Astrocyte (in vitro differentiated cells and primary cell): ENCODE measurements at regions not wholly inside any gene's neighbourhood (a gene's known extent, or its start where the extent isn't known, plus 50 kb on each side); places are given as distances from the start of the nearest gene placed in this dataset.

ENCODE experiments used
- DNase-seq: peaks from one replicate; pipeline ENCODE4 v3.0.0-alpha.2; 2010; ENCODE audit warnings: low read depth
- FAIRE-seq: peaks from 2 replicates; lab custom pipeline; 2011; peaks lifted over from hg19 to GRCh38; lab: Jason Lieb, UNC
- H2AFZ ChIP-seq: 2 replicates; pipeline ENCODE4 v1.6.0; 2012; ENCODE audit warnings: low read depth, low read length, inconsistent platforms
- H3K27ac ChIP-seq: 2 replicates; pipeline ENCODE4 v1.5.1; 2011; ENCODE audit warnings: low read depth, low read length, inconsistent platforms
- H3K27me3 ChIP-seq: 2 replicates; pipeline ENCODE4 v1.6.0; 2011; ENCODE audit warnings: low read length, inconsistent platforms; ENCODE audit not compliant: insufficient read depth
- H3K36me3 ChIP-seq: 2 replicates; pipeline ENCODE4 v1.5.1; 2011; ENCODE audit warnings: low read length, inconsistent platforms; ENCODE audit not compliant: insufficient read depth
- H3K4me1 ChIP-seq: 2 replicates; pipeline ENCODE4 v1.5.1; 2011; ENCODE audit warnings: low read length, inconsistent platforms; ENCODE audit not compliant: insufficient read depth
- H3K4me2 ChIP-seq: 2 replicates; pipeline ENCODE4 v1.6.0; 2012; ENCODE audit warnings: low read length, inconsistent platforms
- H3K4me3 ChIP-seq: 2 replicates; pipeline ENCODE4 v1.5.1; 2011; ENCODE audit warnings: low read depth, mild to moderate bottlenecking, low read length, inconsistent platforms; ENCODE audit not compliant: insufficient read depth
- H3K79me2 ChIP-seq: 2 replicates; pipeline ENCODE4 v1.6.0; 2012; ENCODE audit warnings: mild to moderate bottlenecking, low read length, inconsistent platforms; ENCODE audit not compliant: insufficient read depth
- H3K9ac ChIP-seq: 2 replicates; pipeline ENCODE4 v1.6.0; 2012; ENCODE audit warnings: mild to moderate bottlenecking, low read length, inconsistent platforms
- H3K9me3 ChIP-seq: 2 replicates; pipeline ENCODE4 v1.5.1; 2012; ENCODE audit warnings: low read depth, mild to moderate bottlenecking, low read length, inconsistent platforms; ENCODE audit not compliant: insufficient read depth
- H4K20me1 ChIP-seq: 2 replicates; pipeline ENCODE4 v1.6.0; 2012; ENCODE audit warnings: low read length, inconsistent platforms; ENCODE audit not compliant: insufficient read depth
- H3K27ac Mint-ChIP-seq: one replicate; pipeline ENCODE4 v1.8.0; 2021; ENCODE audit warnings: mild to moderate bottlenecking, mixed read lengths; ENCODE audit not compliant: unreplicated experiment
- H3K27me3 Mint-ChIP-seq: one replicate; pipeline ENCODE4 v1.8.0; 2021; ENCODE audit warnings: low read depth, mixed read lengths; ENCODE audit not compliant: unreplicated experiment
- H3K36me3 Mint-ChIP-seq: one replicate; pipeline ENCODE4 v1.8.0; 2021; ENCODE audit warnings: low read depth, mixed read lengths; ENCODE audit not compliant: unreplicated experiment
- H3K4me1 Mint-ChIP-seq: one replicate; pipeline ENCODE4 v1.8.0; 2021; ENCODE audit warnings: low read depth, mixed read lengths; ENCODE audit not compliant: unreplicated experiment
- H3K4me3 Mint-ChIP-seq: one replicate; pipeline ENCODE4 v1.8.0; 2021; ENCODE audit warnings: mild to moderate bottlenecking, moderate library complexity, mixed read lengths; ENCODE audit not compliant: unreplicated experiment
- H3K9me3 Mint-ChIP-seq: one replicate; pipeline ENCODE4 v1.8.0; 2021; ENCODE audit warnings: mild to moderate bottlenecking, mixed read lengths; ENCODE audit not compliant: unreplicated experiment
- EZH2 ChIP-seq: IDR thresholded peaks from 2 replicates; pipeline ENCODE4 v1.6.1; 2012; ENCODE audit warnings: mild to moderate bottlenecking, low read length, inconsistent platforms; ENCODE audit not compliant: insufficient read depth
- TF ChIP-seq, protein P1 (sequence below): IDR thresholded peaks from 2 replicates; pipeline ENCODE4 v1.5.1; 2011; ENCODE audit warnings: low read depth, mild to moderate bottlenecking, inconsistent platforms, low read length, moderate library complexity; ENCODE audit not compliant: insufficient read depth

DNA sequence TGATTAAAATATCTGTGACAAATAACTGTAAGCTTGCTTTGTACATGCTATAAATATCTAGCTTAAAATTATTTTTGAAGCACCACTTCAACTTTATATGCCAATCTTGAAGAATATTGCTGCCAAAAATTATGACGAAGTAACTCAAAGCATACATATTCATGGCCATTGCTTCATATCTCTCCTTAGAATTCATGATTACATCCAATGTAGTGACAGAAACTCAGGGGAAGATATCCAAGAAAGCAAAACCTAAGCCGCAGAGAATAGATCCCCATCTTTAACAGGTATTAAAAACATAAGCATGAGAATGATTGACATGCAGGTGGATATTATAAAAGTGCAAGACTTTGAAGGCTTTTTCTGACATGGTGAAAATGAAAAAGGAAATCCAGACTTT lies 100.8 kb upstream of the PLPPR1 start:
- Histone ChIP-seq H3K9me3 (no peaks in the 10 kb centered on the region), H3K27me3 (no peaks in the 10 kb centered on the region), H3K79me2 (no peaks in the 10 kb centered on the region), H2AFZ (no peak overlapping the region), H3K27ac (no peak overlapping the region), H3K4me1 (no peaks in the 10 kb centered on the region), H3K4me2 (no peak overlapping the region), H4K20me1 (no peaks in the 10 kb centered on the region), H3K4me3 (no peak overlapping the region), H3K36me3 (no peaks in the 10 kb centered on the region), H3K9ac (no peak overlapping the region)
- H3K9me3 Mint-ChIP-seq, result no peaks in the 10 kb centered on the region
- H3K27ac Mint-ChIP-seq, result no peak overlapping the region
- H3K27me3 Mint-ChIP-seq, result no peaks in the 10 kb centered on the region
- DNase-seq (no peak), FAIRE-seq (no peak)
- H3K4me1 Mint-ChIP-seq, result no peaks in the 10 kb centered on the region
- no peak overlapping the region for H3K4me3 Mint-ChIP-seq
- H3K36me3 Mint-ChIP-seq, result no peaks in the 10 kb centered on the region
- TF ChIP-seq, protein P1, sequence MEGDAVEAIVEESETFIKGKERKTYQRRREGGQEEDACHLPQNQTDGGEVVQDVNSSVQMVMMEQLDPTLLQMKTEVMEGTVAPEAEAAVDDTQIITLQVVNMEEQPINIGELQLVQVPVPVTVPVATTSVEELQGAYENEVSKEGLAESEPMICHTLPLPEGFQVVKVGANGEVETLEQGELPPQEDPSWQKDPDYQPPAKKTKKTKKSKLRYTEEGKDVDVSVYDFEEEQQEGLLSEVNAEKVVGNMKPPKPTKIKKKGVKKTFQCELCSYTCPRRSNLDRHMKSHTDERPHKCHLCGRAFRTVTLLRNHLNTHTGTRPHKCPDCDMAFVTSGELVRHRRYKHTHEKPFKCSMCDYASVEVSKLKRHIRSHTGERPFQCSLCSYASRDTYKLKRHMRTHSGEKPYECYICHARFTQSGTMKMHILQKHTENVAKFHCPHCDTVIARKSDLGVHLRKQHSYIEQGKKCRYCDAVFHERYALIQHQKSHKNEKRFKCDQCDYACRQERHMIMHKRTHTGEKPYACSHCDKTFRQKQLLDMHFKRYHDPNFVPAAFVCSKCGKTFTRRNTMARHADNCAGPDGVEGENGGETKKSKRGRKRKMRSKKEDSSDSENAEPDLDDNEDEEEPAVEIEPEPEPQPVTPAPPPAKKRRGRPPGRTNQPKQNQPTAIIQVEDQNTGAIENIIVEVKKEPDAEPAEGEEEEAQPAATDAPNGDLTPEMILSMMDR, result no peak
- TF ChIP-seq EZH2, result no peak

DNA sequence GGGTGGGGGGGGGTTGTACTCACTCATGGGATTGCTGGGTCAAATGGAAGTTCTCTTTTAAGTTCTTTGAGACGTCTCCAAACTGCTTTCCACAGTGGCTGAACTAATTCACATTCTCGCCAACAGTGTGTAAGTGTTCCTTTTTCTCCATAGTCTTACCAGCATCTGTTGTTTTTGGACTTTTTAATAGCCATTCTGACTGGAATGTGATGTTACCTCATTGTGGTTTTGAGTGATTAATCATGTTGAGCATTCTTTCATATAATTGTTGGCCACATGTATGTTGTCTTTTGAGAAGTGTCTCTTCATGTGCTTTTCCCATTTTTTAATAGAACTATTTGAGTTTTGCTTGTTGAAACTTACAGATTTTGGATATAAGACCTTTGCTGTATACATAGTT lies 94.9 kb upstream of the PLPPR1 start:
- H2AFZ ChIP-seq, result no peak overlapping the region
- no peak overlapping the region for H3K4me2 ChIP-seq
- H3K36me3 Mint-ChIP-seq, result no peaks in the 10 kb centered on the region
- FAIRE-seq (no peak), DNase-seq (peak; percentile 64)
- no peaks in the 10 kb centered on the region for H4K20me1 ChIP-seq
- H3K4me1 Mint-ChIP-seq, result peaks cover 10% of the 10 kb centered on the region
- no peaks in the 10 kb centered on the region for H3K36me3 ChIP-seq
- no peak overlapping the region for H3K4me3 ChIP-seq
- peak overlapping the region; percentile 66 for H3K27ac Mint-ChIP-seq
- no peak overlapping the region for H3K27ac ChIP-seq
- no peaks in the 10 kb centered on the region for H3K79me2 ChIP-seq
- no peak for TF ChIP-seq EZH2
- TF ChIP-seq, protein P1, result no peak
- H3K9ac ChIP-seq, result no peak overlapping the region
- H3K4me3 Mint-ChIP-seq, result no peak overlapping the region
- peaks cover 3% of the 10 kb centered on the region for H3K9me3 Mint-ChIP-seq
- peaks cover 4% of the 10 kb centered on the region for H3K9me3 ChIP-seq
- no peaks in the 10 kb centered on the region for H3K27me3 Mint-ChIP-seq
- H3K4me1 ChIP-seq, result no peaks in the 10 kb centered on the region
- no peaks in the 10 kb centered on the region for H3K27me3 ChIP-seq

DNA sequence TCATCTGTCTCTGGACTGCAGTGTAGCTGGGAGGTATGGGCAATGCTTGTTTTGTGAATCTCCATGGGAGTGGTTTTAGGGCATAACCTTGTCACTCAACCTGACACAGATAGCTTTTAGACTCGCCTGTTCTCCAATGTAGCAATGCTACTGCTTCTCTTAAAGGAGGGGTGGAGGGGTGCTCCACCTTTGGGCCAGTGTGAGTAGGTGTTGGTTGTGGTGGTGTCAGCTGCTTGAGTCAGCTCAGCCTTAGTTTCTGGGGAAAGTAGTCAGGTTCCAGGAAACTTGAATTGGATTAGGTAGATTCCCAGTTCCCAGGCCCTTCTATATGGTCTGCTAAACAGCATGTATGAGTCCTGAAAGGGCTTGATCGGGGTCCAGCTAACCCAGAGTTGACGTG lies 91.1 kb upstream of the PLPPR1 start:
- Mint-ChIP-seq H3K27ac (no peak overlapping the region), H3K4me1 (peaks cover 13% of the 10 kb centered on the region), H3K27me3 (no peaks in the 10 kb centered on the region), H3K4me3 (peak overlapping the region; percentile 45), H3K9me3 (peaks cover 3% of the 10 kb centered on the region), H3K36me3 (no peaks in the 10 kb centered on the region)
- no peaks in the 10 kb centered on the region for H4K20me1 ChIP-seq
- H3K27me3 ChIP-seq, result no peaks in the 10 kb centered on the region
- DNase-seq (no peak), FAIRE-seq (no peak)
- peaks cover 4% of the 10 kb centered on the region for H3K9me3 ChIP-seq
- no peaks in the 10 kb centered on the region for H3K79me2 ChIP-seq
- TF ChIP-seq, protein P1, result no peak
- no peak for TF ChIP-seq EZH2
- no peaks in the 10 kb centered on the region for H3K36me3 ChIP-seq
- H3K4me2 ChIP-seq, result no peak overlapping the region
- no peak overlapping the region for H3K4me3 ChIP-seq
- no peak overlapping the region for H3K9ac ChIP-seq
- H3K27ac ChIP-seq, result no peak overlapping the region
- H3K4me1 ChIP-seq, result no peaks in the 10 kb centered on the region
- no peak overlapping the region for H2AFZ ChIP-seq
